Spleen (tissue), 11 donors: ENCODE measurements at regions not wholly inside any gene's neighbourhood (a gene's known extent, or its start where the extent isn't known, plus 50 kb on each side); places are given as distances from the start of the nearest gene placed in this dataset.

Experiments used
- DNase-seq: peaks from one replicate; pipeline ENCODE4 v3.0.0-alpha.2; 2020
- H3K27ac ChIP-seq, 8 donors: fragments of 200-600 bp; sonication (generic) in 7 of 8; 1 replicate in 4 of 8; 2 replicates in 4 of 8; pipeline versions ENCODE4 v1.5.0 to v1.8.0; 2016 to 2021; ENCODE audit warnings: inconsistent platforms in 4 of 8, mild to moderate bottlenecking in 4 of 8, moderate library complexity in 1 of 8
- H3K27me3 ChIP-seq, 7 donors: fragments of 200-600 bp; sonication (generic) in 6 of 7; replicated peaks in 1 of 7; 1 replicate in 4 of 7; 2 replicates in 3 of 7; pipeline versions ENCODE4 v1.5.0 to v1.8.0; 2016 to 2021; ENCODE audit warnings: inconsistent platforms in 3 of 7, mild to moderate bottlenecking in 1 of 7
- H3K36me3 ChIP-seq, 6 donors: fragments of 200-600 bp; sonication (generic) in 5 of 6; 1 replicate in 4 of 6; 2 replicates in 2 of 6; pipeline versions ENCODE4 v1.5.0 to v1.8.0; 2016 to 2021; ENCODE audit warnings: inconsistent platforms in 2 of 6
- H3K4me1 ChIP-seq, 6 donors: fragments of 200-600 bp; sonication (generic) in 5 of 6; 1 replicate in 3 of 6; 2 replicates in 3 of 6; pipeline versions ENCODE4 v1.5.0 to v1.8.0; 2016 to 2021; ENCODE audit warnings: inconsistent platforms in 3 of 6
- H3K4me3 ChIP-seq, 8 donors: fragments of 200-600 bp; sonication (generic) in 7 of 8; 1 replicate in 4 of 8; 2 replicates in 4 of 8; pipeline versions ENCODE4 v1.5.0 to v1.8.0; 2016 to 2021; ENCODE audit warnings: inconsistent platforms in 4 of 8, mild to moderate bottlenecking in 4 of 8, moderate library complexity in 2 of 8
- H3K9me3 ChIP-seq, 8 donors: fragments of 200-600 bp; sonication (generic) in 7 of 8; 1 replicate in 4 of 8; 2 replicates in 4 of 8; pipeline versions ENCODE4 v1.5.0 to v1.8.0; 2016 to 2021; ENCODE audit warnings: inconsistent platforms in 4 of 8
- POLR2A ChIP-seq, 3 donors: fragments of 450-650 bp; IDR thresholded peaks; one replicate each; pipeline ENCODE4 v1.5.1; 2017; ENCODE audit warnings: antibody characterized with exemption in 3 of 3, mild to moderate bottlenecking in 1 of 3
- POLR2AphosphoS5 ChIP-seq, 3 donors: sonication (generic); formaldehyde crosslinking; IDR thresholded peaks; one replicate each; pipeline ENCODE4 v1.5.1; 2017; ENCODE audit warnings: antibody characterized with exemption in 3 of 3
- WGBS, 5 donors: extraction: QIAGEN DNeasy Blood & Tissue Kit in 3 of 5; methylation state at CpG; one replicate each; pipeline versions ENCODE4 v1.1.5 to v1.1.7; 2013 to 2018; 5-methylcytosine and 5-hydroxymethylcytosine counted together
- intact Hi-C: fragments of 100-400 bp; cut with DNase I; formaldehyde crosslinking; loops from one replicate; pipeline ENCODE4 v1.15.0; 2023; ENCODE audit warnings: low total_unique reads
- TF ChIP-seq, protein P1 (sequence below), 11 experiments: fragments of 200-600 bp in 7 of 11; fragments of 450-650 bp in 4 of 11; sonication (generic) in 4 of 11; IDR thresholded peaks in 8 of 11; conservative IDR thresholded peaks in 3 of 11; 1 replicate in 7 of 11; 2 replicates in 4 of 11; pipeline versions ENCODE4 v1.4.0 to v1.8.0; 2016 to 2021; ENCODE audit warnings: antibody characterized with exemption in 11 of 11, inconsistent platforms in 4 of 11, mild to moderate bottlenecking in 1 of 11
- donor health status: healthy with polysubstance abuse.
- donor health status: DM: no; HTN: no; CAD: no; lungs with moderate emphysema.
- donor health status: DM: no; HTN: no; CAD: no.
- donor health status: Bipolar disorder and iron deficiency.
- donor health status: healthy.
- donor health status: DM: no; HTN: no; CAD: no.
- donor health status: DM: yes; HTN: yes; CAD: no.

DNA sequence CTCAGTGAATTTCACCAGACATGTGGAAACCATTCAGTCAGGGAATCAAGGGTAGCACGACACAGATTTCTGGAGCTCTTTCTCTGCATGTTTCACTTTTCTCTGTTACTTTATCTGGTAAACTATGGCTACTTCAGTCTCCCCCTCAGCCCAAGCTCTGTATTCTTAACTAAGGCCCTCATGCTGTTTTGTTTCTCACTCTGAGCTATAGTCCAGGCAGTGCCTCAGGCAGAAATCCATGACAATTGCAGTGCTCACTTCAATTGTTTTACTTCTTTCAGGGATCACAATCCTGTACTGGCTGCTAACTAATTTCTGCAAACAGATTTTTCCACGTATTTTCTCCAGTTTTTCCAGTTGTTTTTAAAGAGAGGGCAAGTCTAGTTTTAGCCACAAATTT is 1599.9 kb upstream of the LRRTM3 start:
- intact Hi-C loops: no loop called here
- WGBS, 5 donors: 55 to 70% (median 59%) methylated on average over 2 of the region's 2 CpGs
- no peaks in the 10 kb centered on the region for H3K36me3 ChIP-seq
- H3K27me3 ChIP-seq: no peaks in the 10 kb centered on the region
- DNase-seq: no peak
- no peaks in the 10 kb centered on the region for H3K4me1 ChIP-seq
- TF ChIP-seq POLR2A (IDR thresholded peaks at IDR 0.05): no peak
- TF ChIP-seq, protein P1, sequence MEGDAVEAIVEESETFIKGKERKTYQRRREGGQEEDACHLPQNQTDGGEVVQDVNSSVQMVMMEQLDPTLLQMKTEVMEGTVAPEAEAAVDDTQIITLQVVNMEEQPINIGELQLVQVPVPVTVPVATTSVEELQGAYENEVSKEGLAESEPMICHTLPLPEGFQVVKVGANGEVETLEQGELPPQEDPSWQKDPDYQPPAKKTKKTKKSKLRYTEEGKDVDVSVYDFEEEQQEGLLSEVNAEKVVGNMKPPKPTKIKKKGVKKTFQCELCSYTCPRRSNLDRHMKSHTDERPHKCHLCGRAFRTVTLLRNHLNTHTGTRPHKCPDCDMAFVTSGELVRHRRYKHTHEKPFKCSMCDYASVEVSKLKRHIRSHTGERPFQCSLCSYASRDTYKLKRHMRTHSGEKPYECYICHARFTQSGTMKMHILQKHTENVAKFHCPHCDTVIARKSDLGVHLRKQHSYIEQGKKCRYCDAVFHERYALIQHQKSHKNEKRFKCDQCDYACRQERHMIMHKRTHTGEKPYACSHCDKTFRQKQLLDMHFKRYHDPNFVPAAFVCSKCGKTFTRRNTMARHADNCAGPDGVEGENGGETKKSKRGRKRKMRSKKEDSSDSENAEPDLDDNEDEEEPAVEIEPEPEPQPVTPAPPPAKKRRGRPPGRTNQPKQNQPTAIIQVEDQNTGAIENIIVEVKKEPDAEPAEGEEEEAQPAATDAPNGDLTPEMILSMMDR (IDR thresholded peaks at IDR 0.05 in 8 of 11, conservative IDR thresholded peaks at IDR 0.05 in 3 of 11): no peak
- no peak for TF ChIP-seq POLR2AphosphoS5 (IDR thresholded peaks at IDR 0.05)
- H3K4me3 ChIP-seq: no peak overlapping the region
- no peaks in the 10 kb centered on the region for H3K9me3 ChIP-seq
- H3K27ac ChIP-seq: no peak overlapping the region

- no peaks in the 10 kb centered on the region for H3K36me3 ChIP-seq
- no peaks in the 10 kb centered on the region for H3K9me3 ChIP-seq
- no peak overlapping the region for H3K27ac ChIP-seq
- H3K27me3 ChIP-seq: no peaks in the 10 kb centered on the region
- no peaks in the 10 kb centered on the region for H3K4me1 ChIP-seq
- H3K4me3 ChIP-seq: no peak overlapping the region
- no peak for DNase-seq
- intact Hi-C loops: no loop called here
- TF ChIP-seq POLR2AphosphoS5 (IDR thresholded peaks at IDR 0.05) (no peak), POLR2A (IDR thresholded peaks at IDR 0.05) (no peak)
- TF ChIP-seq, protein P1 (IDR thresholded peaks at IDR 0.05 in 8 of 11, conservative IDR thresholded peaks at IDR 0.05 in 3 of 11): no peak
Observed at GRCh38 chr10:65328486-65328885, 1597.3 kb upstream of the LRRTM3 start.

DNA sequence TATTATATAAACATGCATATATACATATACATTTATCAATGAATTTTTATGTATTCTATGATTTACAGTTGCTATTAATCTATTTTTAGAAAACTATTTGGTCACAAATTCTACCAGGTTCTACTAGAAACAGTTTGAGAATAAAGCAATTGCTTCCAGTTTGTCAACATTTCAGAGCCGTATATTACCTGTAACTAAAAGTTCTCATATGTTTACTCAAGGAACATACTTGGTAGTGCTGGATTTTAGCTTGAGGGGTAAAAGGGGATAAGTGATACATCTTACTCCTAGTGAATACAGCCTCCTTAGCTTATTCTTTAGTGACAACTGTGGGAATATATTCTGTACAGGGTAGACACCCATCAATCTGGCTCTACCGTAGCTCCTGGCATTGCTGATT is 1590.5 kb upstream of the LRRTM3 start:
- no peak for DNase-seq
- Histone ChIP-seq H3K36me3 (no peaks in the 10 kb centered on the region), H3K27ac (no peak overlapping the region), H3K4me1 (peaks cover 0 to 3% (median 0%) of the 10 kb centered on the region in 6 donors), H3K9me3 (no peaks in the 10 kb centered on the region), H3K4me3 (no peak overlapping the region), H3K27me3 (no peaks in the 10 kb centered on the region)
- TF ChIP-seq POLR2A (IDR thresholded peaks at IDR 0.05) (no peak), POLR2AphosphoS5 (IDR thresholded peaks at IDR 0.05) (no peak)
- TF ChIP-seq, protein P1 (IDR thresholded peaks at IDR 0.05 in 8 of 11, conservative IDR thresholded peaks at IDR 0.05 in 3 of 11): no peak
- 76 to 97% (median 96%) methylated on average over 2 of the region's 2 CpGs for WGBS, 5 donors
- intact Hi-C loops: no loop called here

- no peak overlapping the region for H3K4me3 ChIP-seq
- H3K27me3 ChIP-seq: no peaks in the 10 kb centered on the region
- TF ChIP-seq POLR2A (IDR thresholded peaks at IDR 0.05) (no peak), POLR2AphosphoS5 (IDR thresholded peaks at IDR 0.05) (no peak)
- TF ChIP-seq, protein P1 (IDR thresholded peaks at IDR 0.05 in 8 of 11, conservative IDR thresholded peaks at IDR 0.05 in 3 of 11): no peak
- no peaks in the 10 kb centered on the region for H3K36me3 ChIP-seq
- H3K9me3 ChIP-seq: no peaks in the 10 kb centered on the region
- H3K4me1 ChIP-seq: peaks cover 3 to 16% (median 10%) of the 10 kb centered on the region in 6 donors
- WGBS, 5 donors: 85 to 92% (median 88%) methylated on average over 1 of the region's 1 CpG
- no peak for DNase-seq
- H3K27ac ChIP-seq: peak overlapping the region in 4 of 8 donors; percentile 50 to 60 (median 58)
- intact Hi-C loops: no loop called here
Observed at GRCh38 chr10:65340340-65340739, 1585.5 kb upstream of the LRRTM3 start.
